Gastrocnemius medialis (tissue), 4 donors: ENCODE measurements at regions not wholly inside any gene's neighbourhood (a gene's known extent, or its start where the extent isn't known, plus 50 kb on each side); places are given as distances from the start of the nearest gene placed in this dataset.

Experiments
- CTCF ChIP-seq, 5 experiments: fragments of 450-650 bp in 3 of 5; fragments of 200-600 bp in 2 of 5; sonication (generic) in 2 of 5; IDR thresholded peaks in 4 of 5; conservative IDR thresholded peaks in 1 of 5; 1 replicate in 4 of 5; 2 replicates in 1 of 5; pipeline ENCODE4 v1.5.1; 2016 to 2019; ENCODE audit warnings: antibody characterized with exemption in 5 of 5, mild to moderate bottlenecking in 3 of 5, moderate library complexity in 3 of 5
- POLR2A ChIP-seq, 2 donors: fragments of 450-650 bp; IDR thresholded peaks; one replicate each; pipeline ENCODE4 v1.6.1; 2017; ENCODE audit warnings: antibody characterized with exemption in 2 of 2, mild to moderate bottlenecking in 2 of 2, moderate library complexity in 2 of 2

- TF ChIP-seq CTCF (IDR thresholded peaks at IDR 0.05 in 4 of 5, conservative IDR thresholded peaks at IDR 0.05 in 1 of 5) (no peak), POLR2A (IDR thresholded peaks at IDR 0.05) (no peak)
Measured at GRCh38 chrX:98194036-98194435, 1310.3 kb downstream of the RPA4 start.
